Fibroblast of gingiva (primary cell): ENCODE measurements at regions not wholly inside any gene's neighbourhood (a gene's known extent, or its start where the extent isn't known, plus 50 kb on each side); places are given as distances from the start of the nearest gene placed in this dataset.

Experiments
- DNase-seq: peaks from one replicate; pipeline ENCODE4 v3.0.0-alpha.2; 2011; ENCODE audit warnings: low read depth

DNA sequence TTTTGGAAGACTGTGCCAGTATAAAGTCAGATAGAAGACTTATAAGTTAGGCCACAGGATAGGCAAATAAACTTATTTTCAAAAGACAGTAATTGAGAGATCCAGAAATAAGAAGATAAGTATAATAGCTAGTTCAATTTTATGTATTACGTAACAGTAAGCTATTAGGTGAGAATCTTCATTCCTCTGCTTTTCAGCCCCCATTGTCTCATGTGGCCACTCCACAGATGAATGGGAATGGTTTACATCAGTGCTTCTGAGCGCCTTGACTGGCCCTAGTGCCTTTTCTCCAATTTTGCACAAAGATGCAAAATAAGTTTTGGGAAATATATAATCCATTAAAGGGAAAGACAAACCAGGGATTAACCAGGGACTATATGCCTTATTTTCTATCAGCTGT is 550.5 kb downstream of the MMUT start:
- DNase-seq: no peak

DNA sequence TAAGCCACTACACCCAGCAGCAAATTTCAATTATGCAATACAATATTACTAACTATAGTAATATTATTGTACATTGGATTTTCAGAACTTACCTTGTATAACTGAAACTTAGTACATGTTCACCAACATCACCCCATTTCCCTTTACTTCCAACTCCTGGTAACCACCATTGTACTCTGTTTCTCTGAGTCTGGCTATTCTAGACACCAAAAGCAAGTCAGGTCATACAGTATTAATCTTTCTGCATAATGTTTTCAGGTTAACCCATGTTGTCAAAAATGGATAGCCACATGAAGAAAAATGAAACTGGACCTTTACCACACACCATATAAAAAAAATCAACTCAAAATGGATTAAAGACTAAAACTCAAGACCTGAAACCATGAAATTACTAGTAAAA is 558.2 kb downstream of the MMUT start:
- no peak for DNase-seq

DNA sequence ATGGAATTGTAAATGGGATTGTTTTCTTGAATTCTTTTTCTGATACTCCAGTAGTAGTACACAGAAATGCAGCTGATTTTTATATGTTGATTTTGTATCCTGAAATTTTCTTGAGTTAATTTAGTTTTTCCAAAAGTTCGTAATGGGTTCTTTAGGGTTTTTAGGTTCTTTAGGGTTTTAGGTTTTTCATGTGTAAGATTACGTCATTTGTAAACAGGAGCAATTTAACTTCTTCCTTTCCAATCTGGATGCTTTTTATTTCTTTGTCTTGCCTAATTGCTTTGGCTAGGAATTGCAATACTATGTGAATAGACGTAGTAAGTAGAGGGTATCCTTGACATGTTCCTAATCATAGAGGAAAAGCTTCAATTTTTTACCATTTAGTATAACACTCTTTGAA is 568.6 kb downstream of the MMUT start:
- DNase-seq: no peak

DNA sequence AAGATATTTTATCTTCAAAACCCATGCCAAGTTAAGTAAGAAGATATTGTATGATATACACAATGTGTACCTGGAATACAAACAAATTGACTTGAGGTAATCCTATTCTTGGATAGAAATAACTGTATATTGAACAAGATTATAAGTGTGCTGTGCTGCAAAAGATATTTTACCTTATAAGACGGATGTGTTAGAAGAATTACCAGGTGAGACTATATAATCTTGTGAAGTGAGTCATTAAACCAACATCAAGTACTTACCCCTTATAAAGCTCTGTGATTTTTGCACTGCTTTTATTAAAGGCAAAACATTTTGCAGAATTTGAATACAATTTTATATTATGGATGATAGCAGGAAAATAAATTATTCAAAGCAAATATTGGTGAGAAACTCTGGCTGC is 570.0 kb downstream of the MMUT start:
- no peak for DNase-seq

DNA sequence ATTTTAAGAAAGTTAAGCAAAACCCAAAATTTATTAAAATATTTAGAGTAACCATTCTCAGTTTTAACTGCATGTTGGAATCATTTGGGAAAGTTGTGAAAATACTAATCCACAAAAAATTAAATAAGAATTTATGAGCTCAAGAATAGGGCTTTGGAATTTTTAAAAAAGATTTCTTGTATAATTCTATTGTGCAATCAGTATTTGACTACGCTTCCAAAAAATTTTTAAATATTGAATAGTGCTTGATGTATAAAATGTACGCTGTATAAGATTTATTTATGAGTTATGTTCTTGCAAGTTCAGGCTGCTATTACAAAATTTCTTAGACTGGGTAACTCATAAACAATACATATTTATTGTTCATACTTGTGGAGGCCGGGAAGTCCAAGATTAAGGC is 571.7 kb downstream of the MMUT start:
- no peak for DNase-seq

DNA sequence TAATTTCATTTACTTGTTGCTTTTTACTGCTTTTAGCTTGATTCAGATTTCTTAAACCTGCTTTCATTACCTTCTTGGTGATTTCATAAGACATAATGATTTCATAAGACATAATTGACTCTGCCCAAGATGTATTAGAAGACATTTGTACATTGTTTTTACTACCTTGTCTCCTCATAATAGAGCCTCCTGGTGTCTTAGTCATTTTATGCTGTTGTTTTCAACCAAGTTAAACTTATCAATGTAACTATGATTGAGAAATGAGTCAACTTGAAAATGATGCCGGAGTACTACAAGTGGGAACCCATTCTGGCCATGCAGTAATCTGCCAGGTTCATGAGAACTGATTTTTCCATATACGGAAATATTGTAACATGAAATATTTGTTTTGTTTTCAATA is 573.6 kb downstream of the MMUT start:
- DNase-seq: no peak

DNA sequence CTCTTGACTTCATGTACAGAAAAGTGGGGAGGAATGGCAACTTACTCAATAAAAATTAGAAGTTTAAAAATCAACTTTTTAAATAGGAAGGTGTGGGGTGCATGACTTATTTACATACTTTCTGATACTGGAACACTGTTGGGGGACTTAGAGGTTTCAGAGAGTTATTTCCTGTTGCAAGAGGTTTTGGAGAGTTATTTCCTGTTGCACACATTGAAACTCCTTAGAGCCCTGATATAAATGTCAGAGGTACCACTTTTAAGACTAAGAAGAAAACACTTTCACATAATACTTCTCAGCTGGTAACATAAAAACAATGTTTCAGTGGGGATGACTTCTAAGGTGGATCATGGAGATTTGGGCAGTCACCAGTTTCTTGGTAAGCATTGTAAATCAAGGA is 579.9 kb downstream of the MMUT start:
- DNase-seq: no peak

DNA sequence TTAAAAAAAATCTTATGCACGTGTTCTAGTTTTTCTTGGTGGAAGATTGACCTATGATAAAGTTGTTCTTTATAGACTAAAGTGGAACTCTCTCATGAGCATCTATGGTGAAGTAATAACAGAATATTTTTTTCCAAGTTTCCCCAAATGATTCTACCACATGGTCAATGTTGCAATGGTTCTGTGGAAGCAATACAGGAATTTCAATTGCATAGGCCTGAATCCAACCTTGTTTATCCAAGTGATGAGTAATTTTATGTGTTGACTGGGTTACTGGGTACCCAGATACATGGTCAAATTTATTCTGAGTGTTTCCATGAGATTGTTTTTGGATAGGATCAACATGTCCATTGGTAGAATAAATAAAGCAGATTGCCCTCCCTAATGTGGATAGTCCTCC is 581.5 kb downstream of the MMUT start:
- DNase-seq: peak; percentile 27

DNA sequence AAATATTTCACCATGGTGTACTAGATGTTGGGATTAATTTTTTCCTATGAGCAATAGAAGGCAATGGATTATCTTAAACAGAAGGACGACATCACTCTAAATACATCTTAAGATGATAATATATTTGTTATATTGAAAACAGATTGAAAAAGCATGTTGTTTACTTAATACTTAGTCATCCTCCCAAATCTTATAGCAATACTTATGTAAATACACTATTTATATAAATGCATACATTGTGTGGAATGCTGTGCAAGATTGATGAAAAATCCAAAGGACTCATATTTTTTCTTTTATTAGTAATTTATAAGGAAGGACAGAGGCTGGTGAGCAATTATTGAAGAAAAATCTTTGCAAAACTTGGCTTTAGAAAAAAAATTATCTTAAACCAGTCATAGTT is 593.5 kb downstream of the MMUT start:
- no peak for DNase-seq

DNA sequence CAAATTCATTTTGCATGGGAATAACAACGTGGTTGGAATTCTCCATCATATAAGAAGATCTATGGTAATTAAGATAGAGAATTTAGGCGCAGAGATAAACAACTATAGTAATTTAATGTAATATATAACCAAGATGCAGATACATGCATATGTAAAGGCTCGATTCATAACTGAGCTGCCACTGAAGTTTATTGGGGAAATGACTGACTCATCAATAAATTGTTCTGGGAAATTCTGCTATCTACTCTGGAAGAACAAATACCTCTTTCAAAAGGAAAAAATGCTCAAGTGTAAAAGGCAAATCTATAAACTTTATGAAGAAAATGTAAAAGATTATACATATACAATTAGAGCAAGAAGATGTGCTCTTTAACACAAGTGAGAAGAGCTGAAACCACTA is 596.4 kb downstream of the MMUT start:
- DNase-seq: no peak

DNA sequence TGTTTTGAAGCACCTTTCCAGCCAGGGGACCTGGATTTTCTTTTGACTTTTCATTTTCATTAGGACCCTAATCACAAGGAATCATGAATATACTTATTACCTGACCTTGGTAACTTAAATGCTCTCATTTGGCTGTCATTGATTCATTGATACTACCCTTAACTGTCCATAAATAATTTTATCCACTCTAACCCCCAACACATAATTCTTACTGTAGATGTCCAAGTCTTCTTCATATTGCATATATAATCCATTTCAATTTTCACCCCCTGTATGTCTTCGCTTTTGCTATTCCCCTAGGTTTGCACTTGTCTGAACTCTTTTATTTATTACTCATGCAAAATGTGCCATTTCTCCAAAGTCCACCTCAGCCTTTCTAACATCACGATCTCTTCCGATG is 602.9 kb downstream of the MMUT start:
- no peak for DNase-seq

DNA sequence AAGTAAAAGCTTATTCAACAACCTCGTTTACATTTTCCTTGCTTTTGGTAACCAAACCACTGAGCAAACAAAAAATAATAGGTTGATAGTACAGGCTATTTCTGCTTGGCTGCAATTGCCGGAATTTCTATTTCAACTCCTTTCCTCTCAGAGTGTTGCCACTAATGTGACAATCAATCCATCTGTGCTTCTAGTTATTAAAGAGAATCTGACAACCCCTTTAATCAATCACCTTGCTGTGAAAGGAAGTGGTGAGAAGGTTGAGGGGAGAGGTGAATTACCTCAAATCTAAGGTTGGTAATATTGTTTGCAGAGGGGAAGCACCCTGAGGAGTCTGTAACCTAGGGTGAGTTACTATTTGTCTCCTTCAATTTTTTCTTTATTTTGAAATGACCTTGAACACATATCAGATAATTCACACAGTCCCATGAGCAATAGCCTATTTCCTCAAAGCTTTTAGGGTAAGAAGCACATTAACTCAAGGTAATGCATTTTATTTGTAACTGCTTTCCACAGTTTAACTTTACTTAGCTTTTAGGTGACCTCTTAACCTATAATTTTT is 603.4 kb downstream of the MMUT start:
- no peak for DNase-seq

DNA sequence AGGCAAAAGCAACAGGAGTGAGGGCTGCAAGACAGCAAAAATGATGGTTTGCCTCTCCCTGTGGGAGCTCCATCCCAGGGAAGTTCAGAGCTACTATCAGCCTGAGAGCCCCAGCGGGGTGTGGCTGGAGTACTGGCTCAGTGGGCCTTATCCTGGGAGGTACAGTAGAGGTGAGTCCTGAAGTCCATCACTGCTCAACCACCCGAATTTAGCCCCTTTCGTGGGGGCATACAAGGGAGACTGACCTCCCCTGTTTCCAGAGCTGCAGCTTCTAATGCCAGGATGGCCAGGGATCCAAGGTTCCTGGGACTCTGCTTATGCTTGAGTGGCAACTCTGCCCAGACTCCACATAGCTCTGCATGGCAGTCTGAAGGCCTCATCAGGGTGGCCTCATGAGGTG is 617.8 kb downstream of the MMUT start:
- DNase-seq: no peak

DNA sequence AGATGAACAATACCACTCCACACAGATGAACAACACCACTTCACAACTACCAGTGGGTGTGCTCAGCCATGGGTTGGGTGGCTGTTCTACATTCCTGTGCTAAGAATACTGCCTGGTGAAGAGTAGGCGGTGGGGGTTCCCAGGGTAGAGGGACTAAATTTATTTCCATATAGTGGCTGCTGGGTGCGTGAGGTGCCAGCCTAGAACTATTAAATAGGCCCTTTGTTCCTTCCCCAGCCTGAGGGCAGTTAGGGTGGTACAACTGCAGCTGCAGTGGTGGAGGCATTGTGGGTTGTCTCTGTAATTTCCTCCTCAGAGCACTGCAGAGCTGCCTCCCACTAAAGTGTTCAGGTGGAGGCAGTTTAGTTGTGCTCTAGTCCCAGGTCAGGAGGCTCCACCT is 618.4 kb downstream of the MMUT start:
- no peak for DNase-seq

DNA sequence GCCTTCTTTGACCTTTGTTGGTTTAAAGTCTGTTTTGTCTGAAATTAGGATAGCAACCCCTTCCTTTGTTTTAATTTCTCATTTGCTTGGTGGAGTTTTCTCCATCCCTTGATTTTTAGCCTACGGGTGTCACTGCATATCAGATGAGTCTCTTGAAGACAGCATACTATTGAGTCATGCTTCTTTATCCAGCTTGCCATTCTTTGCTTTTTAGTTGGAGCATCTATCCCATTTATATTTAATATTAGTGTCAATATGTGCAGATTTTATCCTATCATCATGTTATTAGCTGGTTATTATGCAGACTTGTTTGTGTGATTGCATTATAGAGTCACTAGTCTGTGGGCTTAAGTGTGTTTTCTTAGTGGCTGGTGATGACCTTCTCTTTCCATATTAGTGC is 622.2 kb downstream of the MMUT start:
- no peak for DNase-seq

DNA sequence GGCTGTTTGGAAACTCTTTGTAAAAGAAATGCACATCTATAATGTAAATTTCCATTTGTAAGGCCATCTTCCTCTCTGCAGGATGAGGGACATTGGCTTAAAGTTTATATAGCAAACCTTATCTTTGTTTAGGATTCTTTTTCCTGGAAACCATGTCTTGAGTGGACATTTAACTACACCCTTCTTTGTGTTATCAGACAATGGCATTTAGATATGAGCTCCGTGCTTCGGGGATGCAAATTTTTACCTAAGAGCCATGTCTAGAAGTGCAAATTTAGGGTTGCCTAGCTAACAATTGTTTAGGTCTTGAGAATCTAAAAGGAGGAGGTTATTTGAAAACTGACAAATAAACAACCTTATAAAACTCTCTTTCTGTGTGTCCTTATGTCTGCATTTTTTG is 623.8 kb downstream of the MMUT start:
- no peak for DNase-seq

DNA sequence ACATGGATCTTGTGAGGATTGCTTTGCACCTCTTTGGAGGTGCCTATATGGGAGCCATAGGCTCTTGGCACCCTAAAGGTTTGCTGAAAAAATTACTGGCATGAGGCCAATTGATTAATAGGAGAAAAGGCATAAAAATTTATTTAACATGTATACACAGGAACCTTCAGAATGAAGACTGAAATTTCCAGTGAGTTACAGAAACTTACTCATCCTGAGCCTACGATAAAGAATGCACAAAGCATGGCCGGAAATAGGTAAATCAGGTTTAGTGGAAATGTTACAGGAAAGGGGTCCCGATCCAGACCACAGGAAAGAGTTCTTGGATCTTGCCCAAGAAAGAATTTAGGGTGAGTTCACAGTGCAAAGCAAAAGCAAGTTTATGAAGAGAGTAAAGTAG is 625.3 kb downstream of the MMUT start:
- no peak for DNase-seq

DNA sequence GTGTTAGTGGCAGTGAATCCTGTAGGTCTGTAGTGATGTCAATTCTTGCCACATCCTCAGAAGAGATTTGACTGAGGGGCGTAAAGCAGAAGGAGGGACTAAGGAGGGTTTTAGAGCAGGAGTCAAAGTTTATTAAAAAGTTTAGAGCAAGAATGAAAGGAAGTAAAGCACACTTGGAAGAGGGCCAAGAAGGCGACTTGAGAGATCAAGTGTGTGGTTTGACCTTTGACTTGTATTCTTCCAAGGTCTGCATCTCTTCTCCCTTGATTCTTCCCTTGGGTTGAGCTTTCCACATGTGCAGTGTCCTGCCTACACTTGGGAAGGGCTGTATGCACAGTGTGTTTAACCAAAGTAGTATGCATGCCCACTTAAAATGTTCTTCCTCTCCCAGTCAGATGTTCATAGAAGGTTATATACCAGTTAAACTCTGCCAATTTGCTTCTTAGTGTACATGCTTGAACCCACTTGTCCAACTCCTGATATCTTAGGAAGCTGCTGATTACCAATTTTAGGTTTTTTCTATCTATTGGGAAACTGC is 627.6 kb downstream of the MMUT start:
- DNase-seq: no peak

DNA sequence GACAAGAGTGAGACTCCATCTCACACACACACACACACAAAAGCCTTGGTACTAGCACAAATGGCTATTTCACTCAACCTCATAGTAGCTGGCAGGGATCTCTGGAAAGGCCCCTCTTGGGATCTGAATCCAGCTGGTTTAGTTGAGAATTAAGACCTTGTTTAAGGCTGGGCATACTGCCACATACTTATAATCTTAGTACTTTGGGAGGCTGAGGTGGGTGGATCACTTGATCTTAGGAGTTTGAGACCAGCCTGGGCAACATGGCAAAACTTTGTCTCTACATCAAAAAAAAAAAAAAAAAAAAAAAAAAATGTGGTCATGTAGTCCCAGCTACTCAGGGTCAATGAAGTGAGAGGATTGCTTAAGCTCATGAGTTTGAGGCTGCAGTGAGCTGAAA is 628.3 kb downstream of the MMUT start:
- DNase-seq: peak; percentile 68

DNA sequence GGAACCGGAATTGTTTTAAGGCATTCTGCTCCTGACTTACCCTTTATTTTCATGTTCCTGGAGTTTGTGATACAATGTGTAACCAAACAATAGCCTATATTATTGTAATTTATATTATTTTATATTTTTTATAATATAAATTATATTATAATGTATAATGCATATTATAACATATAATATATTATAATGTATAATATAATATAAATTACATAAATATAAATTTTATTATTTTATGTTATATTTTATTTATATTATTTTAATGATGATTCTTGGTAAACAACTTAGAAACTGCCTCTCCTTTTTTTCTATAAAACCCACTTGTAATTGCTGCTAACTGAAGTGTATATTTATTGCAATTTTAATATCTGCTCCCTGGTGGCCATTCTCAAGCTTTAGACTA is 629.1 kb downstream of the MMUT start:
- no peak for DNase-seq

DNA sequence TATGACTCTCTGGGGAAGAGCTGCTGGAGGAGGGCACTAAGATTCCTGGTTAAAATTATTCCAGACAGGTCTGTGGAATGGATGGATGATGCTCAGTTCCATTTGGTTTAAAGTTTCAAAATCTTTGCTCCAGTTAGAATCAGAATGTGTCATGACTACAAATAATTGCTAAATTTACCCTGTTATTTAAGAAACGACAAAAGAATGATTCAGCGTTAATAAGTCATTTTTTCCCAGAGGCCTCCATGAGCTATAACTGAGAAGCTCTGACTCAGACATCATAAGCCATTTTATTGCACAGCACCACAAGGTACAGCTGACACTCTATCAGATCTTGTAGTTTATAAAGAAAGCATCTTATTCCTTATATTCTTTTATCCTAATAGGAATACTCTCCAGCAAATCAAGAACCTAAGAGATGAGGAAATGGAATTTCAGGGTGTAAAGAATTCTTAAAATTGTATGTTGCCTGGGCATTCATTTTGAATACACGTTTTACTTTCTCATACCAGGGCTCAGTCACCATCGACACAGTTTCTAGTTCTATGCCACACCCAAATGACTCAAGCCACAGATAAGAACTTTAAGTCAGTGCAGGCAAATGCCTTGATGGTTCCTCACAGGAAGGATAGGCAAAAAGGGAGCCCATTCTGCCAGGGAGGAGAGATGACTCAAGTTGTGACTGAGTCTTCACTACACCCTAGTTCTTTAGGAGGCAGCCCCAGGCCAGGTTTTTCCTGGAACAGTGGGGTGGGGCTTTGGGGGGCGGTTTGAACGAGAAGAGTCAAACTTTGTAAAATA is 636.0 kb downstream of the MMUT start:
- peak; percentile 76 for DNase-seq

DNA sequence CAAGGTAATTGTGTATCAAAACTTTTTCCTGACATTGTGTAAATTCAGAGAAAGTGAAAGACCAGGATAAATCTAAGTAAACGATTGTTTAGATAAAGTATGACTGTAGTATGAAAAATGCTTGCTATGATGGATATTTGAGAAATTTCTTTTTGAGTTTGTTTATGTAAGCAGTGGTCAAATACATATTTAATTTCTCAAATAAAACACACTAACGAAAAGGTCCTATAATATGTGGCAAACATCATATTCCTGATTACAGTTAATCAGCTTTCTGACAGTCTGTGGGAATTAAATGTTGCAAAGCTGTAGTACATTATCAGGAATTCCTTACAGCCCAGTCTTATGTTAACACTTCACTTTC is 636.9 kb downstream of the MMUT start:
- no peak for DNase-seq

DNA sequence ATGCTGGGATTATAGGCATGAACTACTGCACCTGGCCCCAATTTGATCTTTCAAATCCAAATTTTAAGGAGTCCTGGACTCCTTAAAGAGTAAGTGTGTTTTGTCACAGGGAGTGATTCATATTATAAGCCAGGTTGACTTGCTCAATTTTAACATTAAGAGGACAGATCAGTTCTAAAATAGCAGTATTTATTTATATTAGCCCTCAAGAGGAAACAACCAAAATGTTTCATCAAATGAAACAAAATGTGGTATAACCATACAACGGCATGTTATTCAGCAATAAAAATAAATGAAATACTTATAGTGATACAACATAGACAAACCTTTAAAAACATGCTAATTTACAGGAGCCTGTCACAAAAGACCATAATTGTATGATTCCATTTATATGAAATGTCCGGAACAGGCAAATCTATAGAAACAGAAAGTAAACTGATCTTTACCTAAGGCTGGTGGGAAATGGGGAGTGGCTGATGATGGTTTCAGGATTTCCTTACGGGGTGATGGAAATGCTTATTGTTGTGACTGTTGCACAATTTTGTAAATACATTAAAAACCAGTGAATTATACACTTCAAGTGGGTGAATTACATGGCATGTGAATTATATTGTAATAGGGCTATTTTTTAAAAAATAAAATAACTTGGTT is 637.4 kb downstream of the MMUT start:
- DNase-seq: peak; percentile 45

DNA sequence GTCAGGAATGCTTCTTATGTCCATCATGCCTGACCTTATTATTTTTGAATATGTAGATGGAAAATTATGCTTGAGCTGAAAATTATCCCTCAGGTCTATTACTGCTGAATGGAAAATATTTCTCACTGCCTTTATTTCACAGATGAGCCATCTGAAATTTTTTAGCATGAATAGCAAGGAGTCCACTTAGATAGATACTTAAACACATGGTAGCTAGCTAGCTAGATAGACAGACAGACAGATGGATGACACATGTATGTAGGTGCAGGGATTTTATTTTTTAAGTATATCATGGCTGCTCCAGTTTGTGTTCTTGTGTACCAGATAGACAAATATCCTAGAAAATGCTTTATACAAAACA is 645.0 kb downstream of the MMUT start:
- DNase-seq: no peak
